ENCODE measurements at regions not wholly inside any gene's neighbourhood (a gene's known extent, or its start where the extent isn't known, plus 50 kb on each side); places are given as distances from the start of the nearest gene placed in this dataset.
A peak's percentile ranks its signal among the peaks of the same experiment; 100 is the strongest.

- DNase-seq (ENCODE audit: low spot score), result no peak
- H3K4me2 ChIP-seq (ENCODE audit: low read depth, low read length), result no peak overlapping the region
- POLR2A ChIA-PET, result no interaction called here
These were observed 77.2 kb downstream of the MRPS30 start for GRCh38 chr5:44885903-44886302.

More at GRCh38 chr5:44885903-44886302, 77.2 kb downstream of the MRPS30 start:
- Histone ChIP-seq H4K20me1 (ENCODE audit: insufficient read depth, low read length) (no peaks in the 10 kb centered on the region), H3K27me3 (ENCODE audit: control insufficient read depth in 1 of 2, insufficient read depth in 2 of 2, low read length in 2 of 2) (no peaks in the 10 kb centered on the region), H3K9ac (ENCODE audit: insufficient read depth, low read depth, low read length) (no peak overlapping the region), H3K4me1 (ENCODE audit: insufficient read depth, low read length) (no peaks in the 10 kb centered on the region), H3K9me3 (ENCODE audit: low read length) (no peaks in the 10 kb centered on the region), H3K79me2 (ENCODE audit: insufficient read depth, low read length) (no peaks in the 10 kb centered on the region), H2AFZ (ENCODE audit: low read length) (no peak overlapping the region), H3K36me3 (replicated peaks in 1 of 2; ENCODE audit: control insufficient read depth in 1 of 2, insufficient read depth in 2 of 2, low read length in 2 of 2) (no peaks in the 10 kb centered on the region), H3K4me3 (replicated peaks in 1 of 3; ENCODE audit: insufficient read depth in 1 of 3, low read depth in 2 of 3, low read length in 3 of 3) (no peak overlapping the region), H3K27ac (ENCODE audit: extremely low read length, insufficient read depth, low read length) (no peak overlapping the region)
- intact Hi-C loops (cut with micrococcal nuclease; ENCODE audit: unreplicated experiment) (no loop called here), in situ Hi-C loops (cut with HindIII; ENCODE audit: extremely low pct_ligation_motif_present, low pct_unique_long_range_greater_than_20kb) (no loop called here)
- TF ChIP-seq KDM5A (IDR thresholded peaks at IDR 0.05; ENCODE audit: borderline replicate concordance, low read length) (no peak), MYC (CRISPR knock-in tag; IDR thresholded peaks at IDR 0.05; ENCODE audit: borderline replicate concordance) (no peak), ZNF749 (CRISPR knock-in tag; IDR thresholded peaks at IDR 0.05; ENCODE audit: borderline replicate concordance) (no peak), MAFK (conservative IDR thresholded peaks at IDR 0.05 in 1 of 2, IDR thresholded peaks at IDR 0.05 in 1 of 2; ENCODE audit: low read length in 2 of 2) (peak; percentile 71; a peak in 3 of 4 replicates), MAFF (IDR thresholded peaks at IDR 0.05; ENCODE audit: low read depth, low read length) (peak; percentile 75), MEIS2 (CRISPR knock-in tag; IDR thresholded peaks at IDR 0.05) (no peak), ZHX2 (IDR thresholded peaks at IDR 0.05; ENCODE audit: low read depth) (no peak), ZHX2 (CRISPR knock-in tag; IDR thresholded peaks at IDR 0.05; ENCODE audit: borderline replicate concordance) (no peak), ZBTB4 (CRISPR knock-in tag; IDR thresholded peaks at IDR 0.05; ENCODE audit: borderline replicate concordance) (no peak)
- ATAC-seq, result no peak
- CTCF ChIA-PET (ENCODE audit: low intra/inter-chr PET ratio, low total read pairs), result no interaction called here
- BruUV-seq (replicated peaks), result no TSS peak
- no peak for FAIRE-seq
- WGBS (ENCODE audit: low lambda C conversion rate), result 0% methylated on average over 1 of the region's 1 CpG
